Neuronal stem cell (in vitro differentiated cells): ENCODE measurements at regions not wholly inside any gene's neighbourhood (a gene's known extent, or its start where the extent isn't known, plus 50 kb on each side); places are given as distances from the start of the nearest gene placed in this dataset.

Experiments used
- DNase-seq: peaks from one replicate; pipeline ENCODE4 v3.0.0-alpha.2; 2013; ENCODE audit warnings: low spot score
- H2AFZ ChIP-seq: one replicate; pipeline ENCODE4 v1.6.1; 2013; ENCODE audit warnings: mild to moderate bottlenecking, low read length, inconsistent platforms
- H2AK5ac ChIP-seq: 2 replicates; pipeline ENCODE4 v1.6.1; 2013; ENCODE audit warnings: low read depth, mild to moderate bottlenecking, inconsistent platforms, low read length, moderate library complexity, mixed read lengths
- H2BK120ac ChIP-seq: 2 replicates; pipeline ENCODE4 v1.6.1; 2013; ENCODE audit warnings: low read depth, mild to moderate bottlenecking, inconsistent platforms, low read length, moderate library complexity, mixed read lengths
- H2BK12ac ChIP-seq: one replicate; pipeline ENCODE4 v1.6.1; 2013; ENCODE audit warnings: low read length, inconsistent platforms
- H2BK15ac ChIP-seq: 2 replicates; pipeline ENCODE4 v1.6.1; 2013; ENCODE audit warnings: mild to moderate bottlenecking, low read length, inconsistent platforms, mixed read lengths
- H2BK5ac ChIP-seq: one replicate; pipeline ENCODE4 v1.6.1; 2013; ENCODE audit warnings: inconsistent platforms, mild to moderate bottlenecking, low read length, moderate library complexity
- H3K14ac ChIP-seq: one replicate; pipeline ENCODE4 v1.6.1; 2013; ENCODE audit warnings: low read length, inconsistent platforms
- H3K18ac ChIP-seq: 2 replicates; pipeline ENCODE4 v1.6.1; 2013; ENCODE audit warnings: low read length, inconsistent platforms
- H3K23ac ChIP-seq: 2 replicates; pipeline ENCODE4 v1.6.1; 2013; ENCODE audit warnings: low read depth, mild to moderate bottlenecking, mixed read lengths, low read length, inconsistent platforms; ENCODE audit not compliant: poor library complexity
- H3K27ac ChIP-seq: replicated peaks from 3 replicates; pipeline ENCODE4 v1.5.1; 2013; ENCODE audit warnings: low read length, inconsistent platforms
- H3K27me3 ChIP-seq, 3 experiments: 2 replicates each; pipeline ENCODE4 v1.6.1; 2013; ENCODE audit warnings: low read length in 3 of 3, mild to moderate bottlenecking in 2 of 3, inconsistent platforms in 1 of 3, low read depth in 1 of 3, mixed read lengths in 1 of 3, moderate library complexity in 1 of 3; ENCODE audit not compliant: control insufficient read depth in 3 of 3, insufficient read depth in 3 of 3
- H3K36me3 ChIP-seq, 2 donors: replicated peaks in 1 of 2; 2 replicates each; pipeline ENCODE4 v1.6.1; 2013; ENCODE audit warnings: low read length in 2 of 2; ENCODE audit not compliant: control insufficient read depth in 2 of 2, insufficient read depth in 2 of 2
- H3K4ac ChIP-seq: 2 replicates; pipeline ENCODE4 v1.6.1; 2013; ENCODE audit warnings: inconsistent platforms, mild to moderate bottlenecking, low read length, moderate library complexity
- H3K4me1 ChIP-seq, 2 donors: 1 replicate in 1 of 2; 2 replicates in 1 of 2; pipeline ENCODE4 v1.6.1; 2013; ENCODE audit warnings: low read length in 2 of 2, low read depth in 1 of 2; ENCODE audit not compliant: control insufficient read depth in 2 of 2, insufficient read depth in 1 of 2
- H3K4me2 ChIP-seq: one replicate; pipeline ENCODE4 v1.6.1; 2013; ENCODE audit warnings: mild to moderate bottlenecking, low read length, inconsistent platforms; ENCODE audit not compliant: insufficient read depth, poor library complexity, severe bottlenecking
- H3K4me3 ChIP-seq, 2 donors: 2 replicates each; pipeline ENCODE4 v1.5.1; 2013; ENCODE audit warnings: low read length in 2 of 2, mild to moderate bottlenecking in 2 of 2, inconsistent platforms in 1 of 2, moderate library complexity in 1 of 2
- H3K79me1 ChIP-seq: one replicate; pipeline ENCODE4 v1.6.1; 2013; ENCODE audit warnings: low read depth, mild to moderate bottlenecking, inconsistent platforms, low read length, moderate library complexity
- H3K9ac ChIP-seq: one replicate; pipeline ENCODE4 v1.6.1; 2013; ENCODE audit warnings: mild to moderate bottlenecking, low read depth, low read length, inconsistent platforms; ENCODE audit not compliant: poor library complexity
- H3K9me3 ChIP-seq, 2 donors: replicated peaks in 1 of 2; 2 replicates each; pipeline versions ENCODE3 to v1.6.1; 2013; ENCODE audit warnings: low read length in 2 of 2, mild to moderate bottlenecking in 2 of 2, inconsistent platforms in 1 of 2, low read depth in 1 of 2, mixed read lengths in 1 of 2, moderate library complexity in 1 of 2; ENCODE audit not compliant: control insufficient read depth in 2 of 2, insufficient read depth in 1 of 2
- H4K8ac ChIP-seq: one replicate; pipeline ENCODE4 v1.6.1; 2013; ENCODE audit warnings: low read depth, mild to moderate bottlenecking, inconsistent platforms, low read length, moderate library complexity
- H4K91ac ChIP-seq: one replicate; pipeline ENCODE4 v1.6.1; 2013; ENCODE audit warnings: low read length, low read depth, mild to moderate bottlenecking, inconsistent platforms; ENCODE audit not compliant: poor library complexity
- WGBS, 2 donors: extraction: QIAGEN DNeasy Blood & Tissue Kit; methylation state at CpG; one replicate each; pipeline ENCODE4 v1.1.7; 2013; ENCODE audit warnings: missing lambda C conversion rate in 2 of 2, mixed read lengths in 1 of 2; ENCODE audit not compliant: insufficient read length in 2 of 2, insufficient replicate concordance in 1 of 2; ENCODE audit errors: extremely low coverage in 2 of 2; 5-methylcytosine and 5-hydroxymethylcytosine counted together

GRCh38 chr14:53306911-53307310 lies 153.8 kb upstream of the DDHD1 start:
- no peak overlapping the region for H2AK5ac ChIP-seq
- H3K4me2 ChIP-seq: no peak overlapping the region
- peak overlapping the region; percentile 84 for H3K27ac ChIP-seq
- H3K18ac ChIP-seq: no peak overlapping the region
- peaks cover 14 to 16% of the 10 kb centered on the region in 2 donors for H3K4me1 ChIP-seq
- H2BK5ac ChIP-seq: no peak overlapping the region
- H3K9me3 ChIP-seq: peaks cover 0 to 25% of the 10 kb centered on the region in 2 donors
- DNase-seq: peak; percentile 81
- no peak overlapping the region for H3K23ac ChIP-seq
- no peaks in the 10 kb centered on the region for H3K79me1 ChIP-seq
- no CpG with 5 or more reads among the region's 3 CpGs for WGBS, 2 donors
- no peaks in the 10 kb centered on the region for H3K27me3 ChIP-seq
- H4K91ac ChIP-seq: no peak overlapping the region
- no peak overlapping the region for H2BK12ac ChIP-seq
- H3K4ac ChIP-seq: no peak overlapping the region
- H2BK120ac ChIP-seq: no peak overlapping the region
- H2BK15ac ChIP-seq: no peak overlapping the region
- no peaks in the 10 kb centered on the region for H3K36me3 ChIP-seq
- no peak overlapping the region for H3K9ac ChIP-seq
- no peak overlapping the region for H2AFZ ChIP-seq
- H4K8ac ChIP-seq: no peak overlapping the region
- no peak overlapping the region for H3K4me3 ChIP-seq
- H3K14ac ChIP-seq: no peak overlapping the region

GRCh38 chr14:53306267-53306721 lies 153.2 kb upstream of the DDHD1 start:
- Histone ChIP-seq H3K23ac (no peak overlapping the region), H3K27ac (peak overlapping the region; percentile 51), H2AK5ac (no peak overlapping the region), H3K79me1 (no peaks in the 10 kb centered on the region), H2BK120ac (no peak overlapping the region), H3K27me3 (no peaks in the 10 kb centered on the region), H3K4me1 (peaks cover 14 to 16% of the 10 kb centered on the region in 2 donors), H3K36me3 (no peaks in the 10 kb centered on the region), H3K4me2 (no peak overlapping the region), H3K9ac (no peak overlapping the region), H2AFZ (peak overlapping the region; percentile 81), H3K4me3 (peak overlapping the region in 1 of 2 donors; percentile 45), H3K4ac (no peak overlapping the region), H3K18ac (peak overlapping the region; percentile 39), H3K14ac (no peak overlapping the region), H3K9me3 (peaks cover 0 to 25% of the 10 kb centered on the region in 2 donors), H4K8ac (no peak overlapping the region), H2BK5ac (no peak overlapping the region), H2BK12ac (no peak overlapping the region), H4K91ac (no peak overlapping the region), H2BK15ac (no peak overlapping the region)
- DNase-seq: peak; percentile 62
- WGBS, 2 donors: no CpG with 5 or more reads among the region's 11 CpGs

- Histone ChIP-seq H2AFZ (no peak overlapping the region), H2BK15ac (peak overlapping the region; percentile 79), H4K8ac (no peak overlapping the region), H3K27me3 (no peaks in the 10 kb centered on the region), H2BK120ac (no peak overlapping the region), H3K4me1 (peaks cover 14 to 16% of the 10 kb centered on the region in 2 donors), H2BK5ac (no peak overlapping the region), H3K36me3 (no peaks in the 10 kb centered on the region), H3K27ac (no peak overlapping the region), H2BK12ac (peak overlapping the region; percentile 47), H3K4ac (no peak overlapping the region), H3K9me3 (peaks cover 0 to 17% of the 10 kb centered on the region in 2 donors), H3K18ac (no peak overlapping the region), H2AK5ac (peak overlapping the region; percentile 6), H3K14ac (no peak overlapping the region), H3K4me2 (no peak overlapping the region), H3K4me3 (peak overlapping the region in 1 of 2 donors; percentile 21), H3K23ac (no peak overlapping the region), H3K79me1 (no peaks in the 10 kb centered on the region), H4K91ac (no peak overlapping the region), H3K9ac (no peak overlapping the region)
- no CpG with 5 or more reads among the region's 3 CpGs for WGBS, 2 donors
- DNase-seq: no peak
Measured at GRCh38 chr14:53304726-53305381, 151.7 kb upstream of the DDHD1 start.

- H3K4me1 ChIP-seq: no peaks in the 10 kb centered on the region
- no peak overlapping the region for H3K27ac ChIP-seq
- H2AK5ac ChIP-seq: no peak overlapping the region
- H3K18ac ChIP-seq: no peak overlapping the region
- H2AFZ ChIP-seq: no peak overlapping the region
- H3K4me3 ChIP-seq: no peak overlapping the region
- H3K36me3 ChIP-seq: no peaks in the 10 kb centered on the region
- H3K9me3 ChIP-seq: no peaks in the 10 kb centered on the region
- no peak overlapping the region for H4K8ac ChIP-seq
- no peak overlapping the region for H3K4me2 ChIP-seq
- WGBS, 2 donors: no CpG with 5 or more reads among the region's 9 CpGs
- no peaks in the 10 kb centered on the region for H3K27me3 ChIP-seq
- no peak overlapping the region for H4K91ac ChIP-seq
- no peak overlapping the region for H2BK120ac ChIP-seq
- H3K4ac ChIP-seq: no peak overlapping the region
- no peak overlapping the region for H2BK5ac ChIP-seq
- peak; percentile 36 for DNase-seq
- H2BK15ac ChIP-seq: no peak overlapping the region
- H3K79me1 ChIP-seq: no peaks in the 10 kb centered on the region
- H3K23ac ChIP-seq: no peak overlapping the region
- no peak overlapping the region for H3K9ac ChIP-seq
- no peak overlapping the region for H3K14ac ChIP-seq
- no peak overlapping the region for H2BK12ac ChIP-seq
Measured at GRCh38 chr14:53295985-53296582, 143.0 kb upstream of the DDHD1 start.
